Mucosa of stomach (tissue), 1 donor: ENCODE measurements at regions not wholly inside any gene's neighbourhood (a gene's known extent, or its start where the extent isn't known, plus 50 kb on each side); places are given as distances from the start of the nearest gene placed in this dataset.
"Not testable (repeated sequence)": the region's sequence is repeated elsewhere in the genome, so short reads cannot be mapped to it uniquely, and the experiment has no call there.

Source experiments
- H3K27me3 ChIP-seq: one replicate; pipeline ENCODE4 v1.7.0; 2013; ENCODE audit warnings: mild to moderate bottlenecking, low read length; ENCODE audit not compliant: control insufficient read depth, insufficient read depth
- H3K36me3 ChIP-seq: one replicate; pipeline ENCODE4 v1.7.0; 2013; ENCODE audit warnings: low read length; ENCODE audit not compliant: control insufficient read depth, insufficient read depth
- H3K4me1 ChIP-seq: one replicate; pipeline ENCODE4 v1.7.0; 2013; ENCODE audit warnings: mild to moderate bottlenecking, low read length; ENCODE audit not compliant: control insufficient read depth, insufficient read depth
- H3K4me3 ChIP-seq: one replicate; pipeline ENCODE4 v1.7.0; 2013; ENCODE audit warnings: low read length
- H3K9ac ChIP-seq: one replicate; pipeline ENCODE4 v1.7.0; 2013; ENCODE audit warnings: mild to moderate bottlenecking, low read length, moderate library complexity
- H3K9me3 ChIP-seq: one replicate; pipeline ENCODE4 v1.7.0; 2013; ENCODE audit warnings: mild to moderate bottlenecking, low read length, moderate library complexity; ENCODE audit not compliant: control insufficient read depth
- donor health status: Pancreatic carcinoma.

DNA sequence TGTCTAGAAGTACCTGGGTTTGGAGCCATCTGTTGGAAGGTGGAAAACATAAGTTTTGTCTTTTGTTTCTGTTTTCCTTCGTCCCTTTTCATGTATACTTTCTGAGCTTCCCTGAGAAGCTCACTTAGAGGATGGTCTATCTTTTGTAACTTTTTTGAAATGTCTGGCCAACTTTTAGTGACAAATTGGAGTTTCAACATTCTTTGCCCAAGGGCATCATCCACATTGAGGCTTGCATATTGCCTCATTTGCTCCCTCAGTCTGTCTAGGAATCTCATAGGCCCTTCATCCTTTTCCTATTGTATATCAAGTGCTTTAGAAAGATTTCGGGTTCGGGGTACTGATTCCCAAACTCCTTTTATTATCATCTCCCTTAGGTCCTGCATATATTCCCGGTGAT is 152.7 kb upstream of the GALNT15 start:
- not testable (repeated sequence) for H3K9ac ChIP-seq, H3K4me3 ChIP-seq, H3K36me3 ChIP-seq, H3K9me3 ChIP-seq, H3K4me1 ChIP-seq, H3K27me3 ChIP-seq

- not testable (repeated sequence) for H3K4me1 ChIP-seq, H3K9ac ChIP-seq, H3K27me3 ChIP-seq, H3K9me3 ChIP-seq, H3K4me3 ChIP-seq, H3K36me3 ChIP-seq
Observed at GRCh38 chr3:16023881-16024280, 150.6 kb upstream of the GALNT15 start.

DNA sequence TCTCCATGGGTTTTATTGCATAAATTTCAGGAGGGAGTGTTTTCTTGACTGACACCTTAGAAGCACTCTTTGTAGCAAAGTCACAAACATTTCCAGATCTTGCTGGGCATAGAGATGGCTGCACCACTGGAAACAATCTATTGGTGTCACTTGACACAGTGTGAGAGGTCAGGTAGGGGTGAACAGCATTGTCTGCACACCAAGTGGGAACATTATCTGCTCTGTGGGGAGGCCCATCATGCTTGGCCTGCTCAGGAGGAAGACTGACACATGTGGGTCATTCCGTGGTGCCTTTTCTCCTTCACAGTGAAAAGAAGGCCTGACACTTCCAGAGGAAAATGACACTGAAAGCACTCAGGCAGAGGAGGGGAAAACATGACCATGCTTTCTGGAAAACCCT is 149.9 kb upstream of the GALNT15 start:
- Histone ChIP-seq H3K9ac (no peak overlapping the region), H3K4me1 (no peaks in the 10 kb centered on the region), H3K4me3 (no peak overlapping the region), H3K27me3 (no peaks in the 10 kb centered on the region), H3K36me3 (no peaks in the 10 kb centered on the region), H3K9me3 (no peaks in the 10 kb centered on the region)

DNA sequence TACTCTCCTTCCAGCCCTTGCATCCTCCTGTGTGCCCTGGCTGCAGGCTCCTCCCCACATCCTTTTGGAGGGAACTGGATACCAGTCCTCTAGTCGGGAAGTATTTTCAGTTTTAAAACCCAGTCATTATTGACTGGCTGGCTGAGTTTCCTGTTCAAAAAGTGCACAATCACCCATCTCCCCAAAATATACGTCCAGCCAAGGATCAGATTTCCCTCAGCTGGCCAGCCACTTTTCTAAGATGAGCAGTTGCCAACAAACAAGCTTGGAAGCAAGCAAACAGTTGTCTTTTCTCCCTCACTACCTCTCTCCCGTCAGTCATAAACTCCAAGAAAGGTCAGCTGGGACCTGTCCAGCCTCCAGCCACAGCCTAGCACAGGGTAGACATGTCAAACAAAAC is 147.7 kb upstream of the GALNT15 start:
- Histone ChIP-seq H3K36me3 (no peaks in the 10 kb centered on the region), H3K4me1 (no peaks in the 10 kb centered on the region), H3K27me3 (no peaks in the 10 kb centered on the region), H3K9ac (no peak overlapping the region), H3K9me3 (no peaks in the 10 kb centered on the region), H3K4me3 (no peak overlapping the region)

DNA sequence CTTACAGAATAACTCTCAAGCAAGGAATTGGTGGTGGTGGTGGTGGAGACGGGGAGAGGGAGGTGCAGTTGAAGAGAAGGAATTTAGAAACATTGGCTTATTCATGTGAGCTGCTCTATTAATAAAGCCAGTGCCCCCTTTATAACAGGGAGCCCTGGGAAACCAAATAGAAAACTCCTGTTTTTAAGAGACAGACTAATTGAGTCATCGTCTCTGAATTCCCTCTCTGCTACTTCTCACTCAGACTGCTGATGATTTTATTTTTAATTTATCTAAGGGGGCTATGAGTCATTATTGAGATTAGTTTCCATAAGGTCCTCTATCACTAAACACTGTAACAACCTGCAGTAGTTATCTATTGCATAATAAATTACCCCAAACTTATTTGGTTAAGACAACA is 145.9 kb upstream of the GALNT15 start:
- no peaks in the 10 kb centered on the region for H3K4me1 ChIP-seq
- no peaks in the 10 kb centered on the region for H3K36me3 ChIP-seq
- H3K4me3 ChIP-seq: no peak overlapping the region
- H3K9me3 ChIP-seq: no peaks in the 10 kb centered on the region
- H3K27me3 ChIP-seq: no peaks in the 10 kb centered on the region
- H3K9ac ChIP-seq: no peak overlapping the region

- Histone ChIP-seq H3K9me3 (no peaks in the 10 kb centered on the region), H3K4me1 (no peaks in the 10 kb centered on the region), H3K4me3 (no peak overlapping the region), H3K27me3 (no peaks in the 10 kb centered on the region), H3K9ac (no peak overlapping the region), H3K36me3 (no peaks in the 10 kb centered on the region)
Observed at GRCh38 chr3:16030342-16030741, 144.1 kb upstream of the GALNT15 start.

DNA sequence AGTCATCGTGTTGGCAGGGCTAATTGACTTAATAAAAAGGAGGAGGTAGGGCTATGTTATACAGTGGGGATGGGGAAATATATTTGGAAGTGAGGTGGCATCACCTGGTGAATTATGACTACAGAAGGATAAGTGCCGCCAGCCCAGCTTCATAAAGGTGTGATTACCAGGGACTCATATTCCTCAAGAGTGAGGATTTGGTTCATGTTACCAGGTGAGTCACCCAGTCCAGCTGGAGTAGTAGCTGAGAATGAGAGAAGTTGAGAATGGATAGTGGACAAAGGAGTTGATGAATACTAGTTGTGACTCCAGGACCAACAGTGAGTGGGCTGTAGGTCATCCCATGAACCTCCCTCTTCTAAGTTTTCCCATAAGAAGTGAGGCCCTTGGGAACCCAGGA is 143.0 kb upstream of the GALNT15 start:
- Histone ChIP-seq H3K4me1 (no peaks in the 10 kb centered on the region), H3K4me3 (no peak overlapping the region), H3K27me3 (no peaks in the 10 kb centered on the region), H3K36me3 (no peaks in the 10 kb centered on the region), H3K9ac (no peak overlapping the region), H3K9me3 (no peaks in the 10 kb centered on the region)

DNA sequence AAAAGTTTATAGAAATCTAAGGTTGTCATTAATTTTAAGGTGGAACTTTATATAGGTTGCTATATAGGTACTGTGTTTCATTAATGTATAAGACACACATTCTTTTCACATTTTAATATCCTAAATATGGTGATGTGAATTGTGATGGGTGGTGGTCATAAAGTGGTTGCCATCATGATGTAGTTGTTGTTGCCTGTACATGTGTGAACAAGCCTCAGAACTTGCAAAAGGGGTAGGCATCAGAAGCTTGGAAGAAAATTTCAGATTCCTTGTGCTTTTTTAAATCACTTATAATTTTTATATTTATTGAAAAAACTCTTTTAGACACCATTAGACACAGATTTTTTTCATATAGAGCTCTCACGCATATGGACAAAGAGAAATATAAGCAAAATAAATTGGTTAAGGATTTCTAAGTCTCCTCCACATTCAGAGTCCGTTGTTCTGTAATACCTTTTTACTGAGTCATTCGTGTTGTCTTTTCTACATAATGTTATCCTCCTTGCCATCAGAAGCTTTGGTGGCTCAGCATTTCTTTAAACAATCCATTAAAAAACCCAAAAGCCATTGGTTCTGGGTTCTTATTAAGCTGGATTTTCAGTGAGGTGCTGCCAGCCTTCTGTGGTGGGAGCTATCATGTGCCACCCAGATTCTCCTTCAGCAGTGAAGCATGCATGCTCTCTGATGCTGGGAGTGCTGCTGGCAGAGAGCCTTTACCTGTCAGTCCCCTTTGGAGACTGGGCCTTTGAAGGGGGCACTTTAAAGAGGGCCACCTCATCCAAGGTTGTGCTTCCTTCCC is 140.4 kb upstream of the GALNT15 start:
- no peaks in the 10 kb centered on the region for H3K4me1 ChIP-seq
- no peaks in the 10 kb centered on the region for H3K36me3 ChIP-seq
- no peaks in the 10 kb centered on the region for H3K27me3 ChIP-seq
- H3K9me3 ChIP-seq: no peaks in the 10 kb centered on the region
- H3K9ac ChIP-seq: no peak overlapping the region
- H3K4me3 ChIP-seq: no peak overlapping the region

DNA sequence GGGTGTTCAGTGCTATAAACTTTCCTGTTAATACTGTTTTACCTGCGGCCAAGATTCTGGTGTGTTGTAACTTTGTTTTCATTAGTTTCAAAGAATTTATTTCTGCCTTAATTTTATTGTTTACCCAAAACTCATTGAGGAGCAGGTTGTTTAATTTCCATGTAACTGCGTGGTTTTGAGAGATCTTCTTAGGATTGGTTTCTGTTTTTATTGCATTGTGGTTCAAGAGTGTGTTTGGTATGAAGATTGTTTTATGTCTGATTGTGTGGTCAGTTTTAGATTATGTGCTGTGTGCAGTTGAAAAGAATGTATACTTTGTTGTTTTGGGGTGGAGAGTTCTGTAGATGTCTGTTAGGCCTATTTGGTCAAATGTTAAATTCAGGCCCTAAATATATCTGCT is 133.5 kb upstream of the GALNT15 start:
- Histone ChIP-seq H3K4me1 (no peaks in the 10 kb centered on the region), H3K9ac (no peak overlapping the region), H3K36me3 (no peaks in the 10 kb centered on the region), H3K9me3 (no peaks in the 10 kb centered on the region), H3K4me3 (no peak overlapping the region), H3K27me3 (no peaks in the 10 kb centered on the region)

GRCh38 chr3:16048435-16049318 is 125.8 kb upstream of the GALNT15 start:
- no peaks in the 10 kb centered on the region for H3K9me3 ChIP-seq
- H3K4me1 ChIP-seq: no peaks in the 10 kb centered on the region
- H3K9ac ChIP-seq: no peak overlapping the region
- no peaks in the 10 kb centered on the region for H3K27me3 ChIP-seq
- H3K36me3 ChIP-seq: no peaks in the 10 kb centered on the region
- no peak overlapping the region for H3K4me3 ChIP-seq

DNA sequence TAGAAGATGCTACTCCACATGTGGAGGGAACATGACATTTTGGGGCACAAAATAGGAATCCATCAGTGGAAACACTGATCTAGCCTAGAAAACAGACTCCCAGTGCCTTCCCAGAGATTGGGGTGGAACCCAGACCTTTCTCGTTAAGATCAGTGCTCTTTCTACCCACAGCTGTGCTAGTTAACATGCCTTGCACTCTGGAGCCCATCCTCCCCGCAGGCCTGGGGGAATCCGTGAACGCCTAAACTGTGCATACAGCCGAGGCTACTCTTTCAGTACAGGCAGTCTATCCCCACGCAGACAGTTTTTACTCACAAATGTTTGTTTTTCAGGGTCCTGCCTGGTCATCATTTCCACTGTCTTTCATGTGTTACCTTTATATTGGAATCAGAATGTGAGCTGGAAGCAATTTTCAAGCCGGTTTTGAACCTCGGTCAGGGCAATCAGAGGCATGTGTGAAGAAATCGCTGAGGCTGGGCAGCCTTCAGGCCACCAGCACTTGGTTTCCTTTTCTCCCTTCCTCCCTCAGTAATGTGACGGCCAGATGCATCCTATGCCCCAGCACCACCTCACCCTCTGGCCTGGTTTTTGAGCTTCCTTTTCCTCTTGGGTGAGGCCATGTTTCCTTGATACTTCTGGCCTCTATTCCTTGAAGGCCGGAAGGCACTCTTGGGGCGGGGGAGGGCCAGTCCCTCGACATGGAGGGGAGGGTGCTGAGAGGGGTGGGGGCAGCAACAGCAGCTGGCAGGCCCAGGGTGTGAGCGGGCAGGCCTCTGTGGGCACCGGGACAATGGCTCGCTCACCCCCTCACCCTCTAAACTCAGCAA is 123.6 kb upstream of the GALNT15 start:
- Histone ChIP-seq H3K27me3 (no peaks in the 10 kb centered on the region), H3K9me3 (no peaks in the 10 kb centered on the region), H3K4me3 (no peak overlapping the region), H3K36me3 (no peaks in the 10 kb centered on the region), H3K4me1 (no peaks in the 10 kb centered on the region), H3K9ac (no peak overlapping the region)

- no peak overlapping the region for H3K9ac ChIP-seq
- H3K4me1 ChIP-seq: no peaks in the 10 kb centered on the region
- H3K27me3 ChIP-seq: no peaks in the 10 kb centered on the region
- no peaks in the 10 kb centered on the region for H3K9me3 ChIP-seq
- H3K36me3 ChIP-seq: no peaks in the 10 kb centered on the region
- no peak overlapping the region for H3K4me3 ChIP-seq
Observed at GRCh38 chr3:16051691-16052090, 122.8 kb upstream of the GALNT15 start.
